22Rv1 (cell line): ENCODE measurements at regions not wholly inside any gene's neighbourhood (a gene's known extent, or its start where the extent isn't known, plus 50 kb on each side); places are given as distances from the start of the nearest gene placed in this dataset.

Source experiments
- H3K27ac ChIP-seq: fragments of 450-650 bp; 2 replicates; pipeline ENCODE4 v1.5.1; 2017
- ZFX ChIP-seq: fragments of 450-650 bp; IDR thresholded peaks from 2 replicates; pipeline ENCODE4 v1.6.1; 2017; ENCODE audit warnings: antibody characterized with exemption, borderline replicate concordance
- TF ChIP-seq, protein P1 (sequence below): fragments of 450-650 bp; IDR thresholded peaks from 2 replicates; pipeline ENCODE4 v1.5.1; 2017; ENCODE audit warnings: mild to moderate bottlenecking

DNA sequence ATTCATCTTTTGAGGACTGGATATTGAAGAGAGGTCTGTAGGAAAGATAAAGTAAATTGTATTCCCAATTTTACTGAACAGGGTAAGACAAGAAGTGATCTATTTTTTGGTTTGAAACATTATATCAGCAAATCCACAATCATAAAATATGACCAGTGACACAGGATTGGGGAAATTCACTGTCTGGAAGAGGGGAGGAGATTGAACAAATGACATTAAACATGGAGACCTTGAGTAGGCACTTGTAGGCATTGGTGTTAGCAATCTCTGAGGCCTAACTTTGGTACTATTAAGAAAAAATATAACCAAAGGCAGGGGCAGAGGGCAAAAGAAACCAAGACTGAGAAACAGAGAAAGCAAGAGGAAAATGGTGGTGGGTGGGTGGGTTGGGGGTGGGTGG, 132.6 kb upstream of the TMEM161B start:
- no peak overlapping the region for H3K27ac ChIP-seq
- no peak for TF ChIP-seq ZFX
- TF ChIP-seq, protein P1, sequence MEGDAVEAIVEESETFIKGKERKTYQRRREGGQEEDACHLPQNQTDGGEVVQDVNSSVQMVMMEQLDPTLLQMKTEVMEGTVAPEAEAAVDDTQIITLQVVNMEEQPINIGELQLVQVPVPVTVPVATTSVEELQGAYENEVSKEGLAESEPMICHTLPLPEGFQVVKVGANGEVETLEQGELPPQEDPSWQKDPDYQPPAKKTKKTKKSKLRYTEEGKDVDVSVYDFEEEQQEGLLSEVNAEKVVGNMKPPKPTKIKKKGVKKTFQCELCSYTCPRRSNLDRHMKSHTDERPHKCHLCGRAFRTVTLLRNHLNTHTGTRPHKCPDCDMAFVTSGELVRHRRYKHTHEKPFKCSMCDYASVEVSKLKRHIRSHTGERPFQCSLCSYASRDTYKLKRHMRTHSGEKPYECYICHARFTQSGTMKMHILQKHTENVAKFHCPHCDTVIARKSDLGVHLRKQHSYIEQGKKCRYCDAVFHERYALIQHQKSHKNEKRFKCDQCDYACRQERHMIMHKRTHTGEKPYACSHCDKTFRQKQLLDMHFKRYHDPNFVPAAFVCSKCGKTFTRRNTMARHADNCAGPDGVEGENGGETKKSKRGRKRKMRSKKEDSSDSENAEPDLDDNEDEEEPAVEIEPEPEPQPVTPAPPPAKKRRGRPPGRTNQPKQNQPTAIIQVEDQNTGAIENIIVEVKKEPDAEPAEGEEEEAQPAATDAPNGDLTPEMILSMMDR, result no peak

DNA sequence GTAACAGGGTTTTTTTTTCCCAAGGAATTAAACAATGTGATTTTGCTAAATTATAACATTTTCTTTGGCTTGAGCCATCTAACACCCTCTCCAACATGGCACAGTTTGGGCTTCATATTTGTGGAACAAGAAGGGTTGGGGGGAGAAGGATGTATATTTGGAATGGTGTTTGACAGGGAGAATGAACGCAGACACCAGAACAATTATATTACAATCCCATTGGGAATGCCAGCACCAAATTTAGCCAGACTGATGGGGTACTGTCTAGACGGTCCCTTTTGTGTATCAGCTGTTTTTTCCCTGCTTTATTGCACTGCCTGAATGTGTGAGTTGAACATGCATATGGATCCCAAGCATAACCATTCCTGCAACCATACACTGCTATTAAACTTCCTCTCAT, 130.9 kb upstream of the TMEM161B start:
- no peak overlapping the region for H3K27ac ChIP-seq
- TF ChIP-seq, protein P1, result no peak
- TF ChIP-seq ZFX, result no peak

DNA sequence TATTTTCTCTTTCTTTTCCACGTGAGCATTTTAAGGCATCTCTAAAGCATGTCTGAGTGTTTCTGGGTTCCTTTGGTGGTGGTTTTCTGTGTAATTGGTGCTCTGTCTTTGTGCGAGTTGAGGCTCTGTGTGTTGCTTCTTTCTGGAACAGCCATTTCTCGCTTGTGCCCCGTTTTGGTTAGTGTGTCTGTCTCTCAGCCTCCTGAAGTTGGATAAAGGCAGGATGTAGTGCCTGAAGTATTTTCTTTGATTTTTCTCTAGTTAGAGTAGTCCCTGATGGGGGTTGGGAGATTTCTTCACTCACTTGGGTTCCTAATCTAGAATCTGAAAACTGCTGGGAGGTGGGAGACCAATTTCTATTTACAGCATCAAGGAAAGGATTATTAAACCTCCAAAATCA, 129.7 kb upstream of the TMEM161B start:
- no peak overlapping the region for H3K27ac ChIP-seq
- TF ChIP-seq, protein P1, result no peak

DNA sequence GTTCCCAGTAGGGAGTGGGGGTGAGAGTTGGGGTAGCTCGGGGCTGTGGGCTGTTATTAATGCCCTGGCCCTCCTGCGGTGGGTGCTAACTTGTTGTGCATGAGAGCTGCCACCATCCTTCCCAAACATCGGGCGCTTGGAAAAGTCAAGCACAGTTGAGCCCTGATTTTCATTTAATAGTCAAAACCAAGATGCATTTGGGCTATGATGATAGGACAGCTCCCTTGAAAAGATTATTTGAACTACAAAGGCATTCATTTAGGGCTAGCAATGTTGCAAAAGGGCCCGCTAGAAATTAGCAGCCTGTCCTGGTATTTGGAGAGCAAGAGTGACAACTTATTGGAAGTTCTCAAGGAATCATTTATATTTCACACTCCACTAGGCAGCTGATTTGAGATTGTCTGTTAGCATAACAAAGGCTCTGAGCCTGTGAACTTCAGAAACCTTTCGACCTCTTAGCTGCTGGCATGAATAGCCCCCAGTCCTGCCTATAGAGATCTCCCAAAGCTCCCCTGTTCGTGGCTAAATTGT, 128.2 kb upstream of the TMEM161B start:
- no peak for TF ChIP-seq ZFX
- TF ChIP-seq, protein P1, result no peak
- H3K27ac ChIP-seq, result no peak overlapping the region

DNA sequence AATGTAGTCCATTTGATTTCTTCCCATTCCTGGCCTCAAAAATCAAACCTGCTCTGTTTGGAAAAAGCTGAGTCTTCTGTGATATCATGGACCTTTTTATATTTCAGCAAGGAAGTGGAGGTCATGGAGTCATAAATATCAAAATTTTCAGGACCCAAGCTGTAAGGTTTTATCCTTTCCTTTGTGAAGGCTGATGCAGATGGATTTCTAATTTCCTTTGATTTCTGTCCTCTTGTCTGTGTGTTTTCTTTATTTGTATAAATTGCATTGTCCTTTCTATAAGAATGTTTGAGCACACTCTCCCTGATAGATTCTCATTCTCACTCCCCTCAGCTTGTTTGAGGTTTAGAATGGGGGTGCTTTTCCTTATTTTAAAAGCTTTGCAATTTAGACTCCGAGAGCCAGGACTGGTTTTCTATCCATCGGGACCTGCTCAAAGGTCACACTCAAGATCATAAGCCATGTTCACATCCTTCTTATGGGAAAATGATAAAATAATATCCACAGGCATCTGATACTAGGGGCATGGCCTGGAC, 127.4 kb upstream of the TMEM161B start:
- TF ChIP-seq, protein P1, result no peak
- no peak for TF ChIP-seq ZFX
- H3K27ac ChIP-seq, result no peak overlapping the region

DNA sequence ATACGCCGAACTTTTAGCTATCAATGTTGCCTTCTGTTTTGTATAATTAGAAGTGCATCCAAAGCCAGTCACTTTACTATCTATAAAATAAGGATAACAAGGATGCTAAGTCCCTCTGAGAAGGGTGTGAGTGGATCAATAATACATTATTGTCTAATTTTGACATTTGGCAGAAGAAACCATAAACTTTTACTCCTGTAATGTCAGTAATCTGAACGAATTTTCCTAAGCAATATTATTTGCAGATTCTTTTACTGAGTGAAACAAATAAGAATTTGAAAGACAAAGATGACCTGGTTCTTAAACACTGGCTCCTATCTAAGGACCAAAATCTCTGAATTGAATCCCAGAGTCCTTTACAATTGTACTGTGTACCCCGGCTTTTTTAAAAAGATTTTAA, 126.6 kb upstream of the TMEM161B start:
- TF ChIP-seq, protein P1, result no peak
- TF ChIP-seq ZFX, result no peak
- H3K27ac ChIP-seq, result no peak overlapping the region

DNA sequence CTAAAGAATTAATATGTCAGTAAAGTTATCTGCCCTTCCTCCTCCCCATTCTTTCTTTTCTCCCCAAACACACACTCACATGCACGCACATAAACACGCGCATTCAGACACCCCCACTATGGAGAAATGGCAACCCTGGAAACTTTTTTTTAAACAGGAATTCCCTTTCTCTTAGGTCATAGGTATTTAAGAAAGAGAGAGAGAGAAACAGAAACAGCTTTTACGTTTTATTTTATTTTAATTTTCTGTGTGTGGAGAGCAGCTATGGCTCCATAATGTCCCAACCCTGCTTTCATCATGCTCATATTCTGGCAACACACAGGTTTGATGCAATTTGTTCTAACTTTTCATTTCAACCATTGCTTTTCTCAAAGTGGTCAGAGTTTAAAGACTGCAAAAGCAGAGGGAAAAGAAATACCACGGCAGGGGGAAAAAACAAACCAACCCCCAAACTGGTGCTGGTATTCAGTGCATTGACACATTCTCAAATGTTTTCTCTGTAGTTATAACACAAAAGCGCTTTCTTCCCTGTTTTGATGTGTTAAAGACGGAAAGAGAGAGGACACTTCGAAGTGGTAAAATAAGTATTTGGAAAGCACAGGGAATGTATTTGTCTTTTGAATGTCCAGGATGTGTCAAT, 126.0 kb upstream of the TMEM161B start:
- TF ChIP-seq ZFX, result no peak
- TF ChIP-seq, protein P1, result no peak
- no peak overlapping the region for H3K27ac ChIP-seq
